ELF-1 (cell line): ENCODE measurements at regions not wholly inside any gene's neighbourhood (a gene's known extent, or its start where the extent isn't known, plus 50 kb on each side); places are given as distances from the start of the nearest gene placed in this dataset.

Experiments
- DNase-seq: peaks from one replicate; pipeline ENCODE4 v3.0.0-alpha.2; 2016; ENCODE audit warnings: low read depth, low spot score

GRCh38 chr1:83770319-83770661 is 228.6 kb downstream of the TTLL7 start:
- DNase-seq = no peak

GRCh38 chr1:83769594-83770318 is 229.2 kb downstream of the TTLL7 start:
- DNase-seq = no peak

GRCh38 chr1:83769072-83769471 is 229.9 kb downstream of the TTLL7 start:
- DNase-seq = no peak

- DNase-seq = no peak
Measured at GRCh38 chr1:83766241-83766691, 232.7 kb downstream of the TTLL7 start.

- DNase-seq = no peak
Measured at GRCh38 chr1:83765125-83765524, 233.8 kb downstream of the TTLL7 start.

- no peak for DNase-seq
Measured at GRCh38 chr1:83764209-83764608, 234.7 kb downstream of the TTLL7 start.

GRCh38 chr1:83763361-83764095 is 235.4 kb downstream of the TTLL7 start:
- no peak for DNase-seq

GRCh38 chr1:83762416-83762815 is 236.5 kb downstream of the TTLL7 start:
- no peak for DNase-seq

GRCh38 chr1:83762039-83762365 is 236.9 kb downstream of the TTLL7 start:
- no peak for DNase-seq

GRCh38 chr1:83761167-83762038 is 237.5 kb downstream of the TTLL7 start:
- DNase-seq = no peak

GRCh38 chr1:83760226-83761021 is 238.5 kb downstream of the TTLL7 start:
- no peak for DNase-seq

GRCh38 chr1:83756984-83757717 is 241.8 kb downstream of the TTLL7 start:
- no peak for DNase-seq

- DNase-seq = no peak
Measured at GRCh38 chr1:83751602-83752001, 247.3 kb downstream of the TTLL7 start.

GRCh38 chr1:83750201-83750600 is 248.7 kb downstream of the TTLL7 start:
- DNase-seq = no peak

GRCh38 chr1:83747853-83748482 is 251.0 kb downstream of the TTLL7 start:
- peak; percentile 22 for DNase-seq

- DNase-seq = no peak
Measured at GRCh38 chr1:83746234-83746633, 252.7 kb downstream of the TTLL7 start.

- DNase-seq = no peak
Measured at GRCh38 chr1:83742446-83742845, 256.5 kb downstream of the TTLL7 start.

GRCh38 chr1:83741770-83742169 is 257.2 kb downstream of the TTLL7 start:
- no peak for DNase-seq

- DNase-seq = peak; percentile 42
Measured at GRCh38 chr1:83741348-83741747, 257.6 kb downstream of the TTLL7 start.

GRCh38 chr1:83735526-83735925 is 263.4 kb downstream of the TTLL7 start:
- DNase-seq = no peak
